ENCODE measurements at regions not wholly inside any gene's neighbourhood (a gene's known extent, or its start where the extent isn't known, plus 50 kb on each side); places are given as distances from the start of the nearest gene placed in this dataset.

GRCh38 chr2:139077099-139077737 is 297.0 kb upstream of the NXPH2 start:
- TF ChIP-seq CTCF (IDR thresholded peaks at IDR 0.05), result no peak
- no peak for TF ChIP-seq POLR2AphosphoS5 (IDR thresholded peaks at IDR 0.05; ENCODE audit: insufficient read depth in 1 of 2, low read depth in 1 of 2)

All from vagina (tissue), 2 donors.